Smooth muscle cell of the brain vasculature (primary cell): ENCODE measurements at regions not wholly inside any gene's neighbourhood (a gene's known extent, or its start where the extent isn't known, plus 50 kb on each side); places are given as distances from the start of the nearest gene placed in this dataset.

Source experiments
- DNase-seq: peaks from one replicate; pipeline ENCODE4 v3.0.0-alpha.2; 2012; ENCODE audit warnings: low read depth, low spot score

GRCh38 chr21:17900990-17901385 is 81.8 kb upstream of the C21orf91 start:
- DNase-seq: no peak

DNA sequence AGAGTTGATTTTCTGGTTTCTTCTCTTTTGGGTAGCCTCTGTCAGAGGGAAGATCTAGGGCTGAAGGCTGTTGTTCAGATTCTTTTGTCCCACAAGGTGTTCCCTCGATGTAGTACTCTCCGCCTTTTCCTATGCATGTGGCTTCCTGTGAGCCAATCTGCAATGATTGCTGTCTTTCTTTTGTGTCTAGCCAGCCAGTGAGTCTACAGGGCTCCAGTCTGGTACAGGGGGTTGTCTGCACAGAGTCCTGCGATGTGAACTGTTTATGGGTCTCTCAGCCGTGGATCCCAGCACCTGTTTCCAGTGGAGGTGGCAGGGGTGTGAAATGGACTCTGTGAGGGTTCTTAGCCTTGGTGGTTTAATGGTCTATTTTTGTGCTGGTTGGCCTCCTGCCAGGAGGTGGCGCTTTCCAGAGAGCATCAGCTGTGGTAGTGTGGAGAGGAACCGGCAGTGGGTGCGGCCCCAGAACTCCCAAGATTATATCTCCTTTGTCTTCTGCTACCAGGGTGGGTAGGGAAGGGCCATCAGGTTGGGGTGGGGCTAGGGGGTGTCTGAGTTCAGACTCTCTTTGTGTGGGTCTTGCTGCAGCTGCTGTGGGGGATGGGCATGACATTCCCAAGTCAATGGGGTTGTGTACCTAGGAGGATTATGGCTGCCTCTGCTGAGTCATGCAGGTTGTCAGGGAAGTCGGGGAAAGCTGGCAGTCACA is 81.3 kb upstream of the C21orf91 start:
- DNase-seq: no peak

GRCh38 chr21:17889171-17889570 is 70.0 kb upstream of the C21orf91 start:
- DNase-seq: no peak

DNA sequence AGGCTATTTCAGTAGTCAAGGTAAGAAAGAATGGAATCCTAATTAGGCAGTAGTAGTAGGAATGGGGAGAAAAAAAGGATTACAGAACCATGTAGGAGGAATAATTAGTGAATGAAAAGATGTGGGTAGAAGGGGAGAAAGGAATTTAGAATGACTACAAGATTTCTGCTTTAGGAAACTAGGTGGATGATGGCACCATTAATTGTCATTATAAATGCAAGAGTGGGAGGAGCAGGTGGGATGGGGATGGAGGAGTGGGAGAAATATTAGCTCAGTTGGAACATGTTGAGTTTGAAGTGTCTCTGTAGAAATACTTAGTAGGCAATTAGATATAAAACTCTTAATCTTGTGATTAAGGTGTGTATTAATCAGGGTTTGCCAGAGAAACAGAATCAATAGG is 50.0 kb upstream of the C21orf91 start:
- no peak for DNase-seq
